ENCODE measurements at regions not wholly inside any gene's neighbourhood (a gene's known extent, or its start where the extent isn't known, plus 50 kb on each side); places are given as distances from the start of the nearest gene placed in this dataset.

- no peaks in the 10 kb centered on the region for H3K36me3 ChIP-seq
- TF ChIP-seq, protein P1, sequence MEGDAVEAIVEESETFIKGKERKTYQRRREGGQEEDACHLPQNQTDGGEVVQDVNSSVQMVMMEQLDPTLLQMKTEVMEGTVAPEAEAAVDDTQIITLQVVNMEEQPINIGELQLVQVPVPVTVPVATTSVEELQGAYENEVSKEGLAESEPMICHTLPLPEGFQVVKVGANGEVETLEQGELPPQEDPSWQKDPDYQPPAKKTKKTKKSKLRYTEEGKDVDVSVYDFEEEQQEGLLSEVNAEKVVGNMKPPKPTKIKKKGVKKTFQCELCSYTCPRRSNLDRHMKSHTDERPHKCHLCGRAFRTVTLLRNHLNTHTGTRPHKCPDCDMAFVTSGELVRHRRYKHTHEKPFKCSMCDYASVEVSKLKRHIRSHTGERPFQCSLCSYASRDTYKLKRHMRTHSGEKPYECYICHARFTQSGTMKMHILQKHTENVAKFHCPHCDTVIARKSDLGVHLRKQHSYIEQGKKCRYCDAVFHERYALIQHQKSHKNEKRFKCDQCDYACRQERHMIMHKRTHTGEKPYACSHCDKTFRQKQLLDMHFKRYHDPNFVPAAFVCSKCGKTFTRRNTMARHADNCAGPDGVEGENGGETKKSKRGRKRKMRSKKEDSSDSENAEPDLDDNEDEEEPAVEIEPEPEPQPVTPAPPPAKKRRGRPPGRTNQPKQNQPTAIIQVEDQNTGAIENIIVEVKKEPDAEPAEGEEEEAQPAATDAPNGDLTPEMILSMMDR (IDR thresholded peaks at IDR 0.05): no peak
- TF ChIP-seq POLR2A (IDR thresholded peaks at IDR 0.05) (no peak), EP300 (IDR thresholded peaks at IDR 0.05) (no peak)
- H3K27ac ChIP-seq: no peak overlapping the region
- 96 to 98% methylated on average over 3 of the region's 3 CpGs for WGBS, 2 donors
- H3K9me3 ChIP-seq: no peaks in the 10 kb centered on the region
- H3K4me1 ChIP-seq: peaks cover 0 to 16% (median 12%) of the 10 kb centered on the region in 4 donors
- peaks cover 0 to 13% of the 10 kb centered on the region in 2 donors for H3K27me3 ChIP-seq
- DNase-seq (ENCODE audit: low spot score in 2 of 2): no peak
- H3K4me3 ChIP-seq: no peak overlapping the region
Observed at GRCh38 chr7:25954395-25954794, 197.6 kb upstream of the NFE2L3 start.

DNA sequence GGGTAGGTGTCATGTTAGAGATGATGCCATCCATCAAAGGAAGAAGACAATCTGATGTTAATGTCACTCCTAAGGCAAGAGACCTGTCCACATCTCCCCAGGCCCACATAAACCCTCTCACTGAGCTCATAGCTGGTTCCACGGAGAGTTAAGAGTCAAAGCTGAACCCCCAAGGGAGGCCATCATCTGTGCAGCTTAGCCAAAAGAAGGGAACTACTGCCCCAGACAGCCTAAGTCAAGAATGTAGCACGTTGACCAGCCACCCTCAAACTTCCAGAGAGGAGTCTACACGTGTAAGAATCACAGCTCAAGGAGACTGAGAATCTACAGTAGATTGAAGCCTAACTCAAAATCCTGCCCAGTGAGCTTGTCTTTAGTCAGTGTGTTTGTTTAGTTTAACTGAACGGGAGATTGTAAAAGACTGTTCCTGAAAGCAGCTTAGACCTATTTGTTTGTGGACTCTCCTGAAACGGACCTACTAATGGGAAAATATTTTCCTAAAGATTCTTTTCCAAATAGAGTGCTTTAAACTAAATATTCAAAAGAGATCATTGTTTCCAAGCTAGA, 192.7 kb upstream of the NFE2L3 start:
- no peak for DNase-seq (ENCODE audit: low spot score in 2 of 2)
- 32 to 37% methylated on average over 5 of the region's 5 CpGs for WGBS, 2 donors
- H3K36me3 ChIP-seq: no peaks in the 10 kb centered on the region
- no peaks in the 10 kb centered on the region for H3K27me3 ChIP-seq
- no peak overlapping the region for H3K4me3 ChIP-seq
- no peak overlapping the region for H3K27ac ChIP-seq
- no peaks in the 10 kb centered on the region for H3K9me3 ChIP-seq
- TF ChIP-seq EP300 (IDR thresholded peaks at IDR 0.05): no peak
- no peak for TF ChIP-seq POLR2A (IDR thresholded peaks at IDR 0.05)
- TF ChIP-seq, protein P1 (IDR thresholded peaks at IDR 0.05): no peak
- no peaks in the 10 kb centered on the region for H3K4me1 ChIP-seq

GRCh38 chr7:25963733-25964132, 188.3 kb upstream of the NFE2L3 start:
- Histone ChIP-seq H3K27me3 (peaks cover 0 to 8% of the 10 kb centered on the region in 2 donors), H3K9me3 (no peaks in the 10 kb centered on the region), H3K36me3 (no peaks in the 10 kb centered on the region), H3K4me1 (no peaks in the 10 kb centered on the region), H3K27ac (no peak overlapping the region), H3K4me3 (no peak overlapping the region)
- DNase-seq (ENCODE audit: low spot score in 2 of 2): no peak
- 72 to 79% methylated on average over 3 of the region's 3 CpGs for WGBS, 2 donors
- no peak for TF ChIP-seq POLR2A (IDR thresholded peaks at IDR 0.05)
- TF ChIP-seq, protein P1 (IDR thresholded peaks at IDR 0.05): no peak
- TF ChIP-seq EP300 (IDR thresholded peaks at IDR 0.05): no peak

DNA sequence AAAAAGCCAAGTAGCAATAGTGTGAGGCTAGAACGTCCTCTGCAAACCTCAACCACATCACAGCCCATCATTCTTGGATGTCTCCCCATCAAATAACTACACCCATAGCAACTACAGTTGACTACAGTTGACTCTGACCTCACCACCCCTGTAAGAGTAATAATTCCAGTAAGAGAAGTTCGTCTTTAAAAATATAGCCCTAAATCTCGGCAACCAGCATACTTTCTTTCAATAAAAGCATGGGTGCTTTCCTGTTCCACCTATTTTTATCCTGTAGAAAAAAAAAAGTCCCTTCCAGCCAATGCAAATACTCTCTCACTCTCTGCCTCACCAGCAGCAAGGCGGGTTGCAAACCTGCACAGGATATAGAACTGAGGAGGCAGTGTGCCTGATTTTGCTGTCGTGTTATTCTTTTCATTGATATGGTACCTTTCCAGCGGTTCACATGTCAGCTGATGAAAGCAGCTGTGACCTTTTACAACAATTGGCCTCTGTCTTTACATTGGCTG, 187.5 kb upstream of the NFE2L3 start:
- DNase-seq (ENCODE audit: low spot score in 2 of 2): no peak
- no peaks in the 10 kb centered on the region for H3K9me3 ChIP-seq
- WGBS, 2 donors: 50 to 55% methylated on average over 6 of the region's 6 CpGs
- TF ChIP-seq POLR2A (IDR thresholded peaks at IDR 0.05) (no peak), EP300 (IDR thresholded peaks at IDR 0.05) (no peak)
- TF ChIP-seq, protein P1 (IDR thresholded peaks at IDR 0.05): no peak
- H3K36me3 ChIP-seq: no peaks in the 10 kb centered on the region
- H3K4me3 ChIP-seq: no peak overlapping the region
- H3K27me3 ChIP-seq: peaks cover 0 to 8% of the 10 kb centered on the region in 2 donors
- H3K4me1 ChIP-seq: no peaks in the 10 kb centered on the region
- H3K27ac ChIP-seq: no peak overlapping the region

GRCh38 chr7:25965405-25966123, 186.4 kb upstream of the NFE2L3 start:
- Histone ChIP-seq H3K27me3 (peaks cover 0 to 8% of the 10 kb centered on the region in 2 donors), H3K9me3 (no peaks in the 10 kb centered on the region), H3K4me3 (no peak overlapping the region), H3K4me1 (no peaks in the 10 kb centered on the region), H3K36me3 (no peaks in the 10 kb centered on the region), H3K27ac (no peak overlapping the region)
- TF ChIP-seq, protein P1 (IDR thresholded peaks at IDR 0.05): no peak
- no peak for TF ChIP-seq POLR2A (IDR thresholded peaks at IDR 0.05)
- TF ChIP-seq EP300 (IDR thresholded peaks at IDR 0.05): no peak
- 29 to 33% methylated on average over 6 of the region's 6 CpGs for WGBS, 2 donors
- DNase-seq (ENCODE audit: low spot score in 2 of 2): no peak
